COLO668 (cell line): ENCODE measurements at regions not wholly inside any gene's neighbourhood (a gene's known extent, or its start where the extent isn't known, plus 50 kb on each side); places are given as distances from the start of the nearest gene placed in this dataset.
"Not testable (repeated sequence)": the region's sequence is repeated elsewhere in the genome, so short reads cannot be mapped to it uniquely, and the experiment has no call there.

Source experiments
- DNase-seq: peaks from one replicate; lab custom pipeline; 2025; ENCODE audit not compliant: unreplicated experiment; lab: John Stamatoyannopoulos, UW

GRCh38 chr7:115654384-115655214 is 376.0 kb downstream of the TFEC start:
- no peak for DNase-seq

DNA sequence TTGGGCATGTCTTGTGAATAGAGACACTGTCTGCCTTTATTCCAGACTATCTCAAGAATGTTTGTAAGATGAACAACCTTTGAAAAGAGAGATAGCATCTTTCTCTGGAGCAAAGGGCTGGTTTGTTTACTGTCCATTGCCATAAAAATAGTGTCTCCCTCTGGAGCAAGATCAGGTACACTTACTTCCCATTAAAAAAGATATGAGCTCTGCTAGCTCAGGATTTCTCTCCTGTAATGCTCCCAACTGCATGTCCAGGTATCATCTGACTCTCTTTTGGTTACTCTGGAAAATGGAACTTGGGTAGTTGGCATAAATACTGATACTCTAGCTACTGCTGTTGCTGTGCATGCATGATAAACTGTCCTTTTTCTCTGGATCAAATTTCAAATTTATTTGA is 381.1 kb downstream of the TFEC start:
- no peak for DNase-seq

DNA sequence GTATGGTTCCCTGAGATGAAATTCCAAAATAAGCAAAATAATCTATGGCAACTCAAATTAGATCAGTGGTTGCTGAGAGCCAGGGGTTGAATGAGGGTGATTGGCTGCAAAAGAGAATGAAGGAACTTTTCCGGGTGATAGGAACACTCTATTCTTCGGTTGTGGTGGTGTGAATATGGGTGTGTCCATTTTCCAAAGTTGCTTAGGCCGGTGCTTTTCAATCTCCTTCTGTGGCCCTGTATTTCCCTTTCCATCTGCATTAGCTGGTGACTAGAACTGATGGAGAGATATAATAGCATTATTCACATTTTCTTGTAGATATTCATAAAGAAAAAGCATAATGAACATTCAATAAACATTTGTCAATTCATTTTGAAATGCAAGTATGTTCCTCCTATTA is 382.9 kb downstream of the TFEC start:
- no peak for DNase-seq

- DNase-seq = no peak
These were observed 388.4 kb downstream of the TFEC start for GRCh38 chr7:115642194-115642593.

DNA sequence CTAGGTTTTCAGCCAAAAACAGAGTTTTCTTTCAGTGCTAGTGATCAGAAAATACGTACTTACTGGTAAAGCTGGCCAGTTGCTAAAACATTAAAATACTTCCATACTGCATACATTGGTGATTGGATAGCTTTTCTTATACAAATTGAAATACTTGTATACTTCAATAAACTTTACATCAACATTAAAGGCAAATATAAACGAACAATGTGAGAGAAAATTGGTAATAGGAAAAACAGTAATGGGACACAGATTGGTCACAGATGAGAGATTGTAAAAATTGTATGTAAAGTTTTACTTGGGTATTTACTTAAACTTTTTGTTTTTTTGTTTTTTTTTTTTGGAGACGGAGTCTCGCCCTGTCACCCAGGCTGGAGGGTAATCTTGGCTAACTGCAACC is 391.7 kb downstream of the TFEC start:
- no peak for DNase-seq

DNA sequence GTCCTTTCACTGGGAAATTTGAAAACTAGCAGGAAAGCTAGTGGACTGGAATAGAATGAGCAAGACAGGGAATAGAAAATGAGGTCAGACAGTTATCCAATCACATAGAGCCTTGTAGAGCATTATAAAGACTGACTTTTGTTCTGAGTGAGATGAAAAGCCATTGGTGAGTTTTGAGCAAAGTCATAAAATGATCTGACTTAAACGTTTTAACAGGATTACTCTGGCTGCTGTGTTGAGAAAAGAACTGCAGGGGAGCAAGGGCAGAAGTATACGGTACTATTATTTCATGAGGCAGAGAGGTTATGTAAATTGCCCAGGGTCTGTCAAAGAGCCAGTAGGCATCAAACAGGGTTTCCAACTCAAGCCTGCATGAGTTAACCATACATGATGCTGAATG is 393.4 kb downstream of the TFEC start:
- no peak for DNase-seq

DNA sequence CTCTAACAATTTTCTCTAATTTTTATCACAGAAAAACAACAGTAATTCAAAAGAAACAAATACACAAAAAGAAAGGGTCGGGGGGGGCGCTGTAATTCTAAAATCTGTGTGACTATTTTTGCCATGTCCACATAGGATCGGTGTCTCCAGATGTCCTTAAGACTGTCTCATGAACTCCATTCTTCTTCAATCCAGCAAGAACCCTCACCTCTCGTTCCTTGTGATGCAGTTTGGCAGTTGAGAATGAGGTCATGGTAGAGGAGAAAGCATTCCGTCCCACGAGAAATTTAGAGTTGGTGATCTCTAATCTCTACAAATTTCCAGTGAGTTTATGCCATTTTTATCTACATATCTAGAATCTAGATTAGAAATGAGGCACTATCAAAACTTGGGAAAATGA is 394.7 kb downstream of the TFEC start:
- no peak for DNase-seq

DNA sequence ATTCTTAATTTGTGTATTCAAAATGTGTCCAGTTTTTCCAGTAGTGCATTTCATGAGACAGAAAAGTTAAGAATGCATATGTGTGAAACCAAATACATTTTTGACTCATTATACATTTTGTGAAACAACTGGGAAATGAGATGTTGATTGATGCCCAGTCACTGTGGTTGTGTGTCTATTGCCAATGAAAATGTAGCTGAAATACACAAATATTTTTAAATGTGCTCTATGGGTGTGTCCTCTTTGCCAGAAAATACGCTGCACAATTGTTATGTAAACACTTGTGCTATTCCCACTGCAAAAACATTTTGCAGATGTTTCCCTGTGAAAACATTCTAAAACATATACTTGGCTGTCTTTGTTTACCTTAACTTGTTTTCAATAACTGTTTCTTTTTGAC is 395.2 kb downstream of the TFEC start:
- DNase-seq = no peak

DNA sequence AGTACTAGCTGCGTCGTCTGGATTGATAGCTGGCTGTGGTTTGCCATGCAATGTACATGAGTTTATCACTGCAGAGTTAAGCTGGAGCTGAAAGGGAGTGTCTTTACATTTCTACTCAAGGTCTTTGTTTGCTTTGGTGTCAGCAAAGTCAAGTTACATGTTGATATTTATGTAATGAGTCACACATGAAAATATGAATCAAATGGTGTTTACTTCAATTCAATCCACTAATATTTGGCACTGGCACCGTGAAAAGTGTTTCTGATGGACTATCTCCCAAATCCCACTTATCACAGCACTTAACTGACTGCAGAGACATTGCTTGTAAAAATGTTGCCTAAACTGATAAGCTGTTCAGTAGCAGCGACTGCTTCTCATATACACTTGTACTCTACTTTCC is 395.9 kb downstream of the TFEC start:
- DNase-seq = peak; percentile 28

DNA sequence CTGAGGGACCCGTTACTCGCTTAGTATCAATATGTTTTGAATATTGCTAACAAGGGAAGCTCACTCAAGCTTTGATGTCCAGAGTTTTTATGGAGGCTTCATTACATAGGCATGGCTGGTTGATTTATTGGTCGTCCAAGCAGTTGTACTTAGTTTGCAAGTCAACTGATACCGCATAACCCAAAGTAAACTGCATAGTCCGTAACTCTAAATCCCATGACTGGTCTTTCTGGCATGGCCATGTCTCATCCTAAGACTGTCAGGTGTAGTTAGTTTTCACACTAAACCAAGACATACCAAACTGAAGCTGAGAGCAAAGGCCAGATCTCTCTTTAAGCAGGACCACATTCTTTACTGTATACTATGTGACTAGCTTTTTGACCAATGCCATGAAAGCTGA is 397.9 kb downstream of the TFEC start:
- DNase-seq = no peak

DNA sequence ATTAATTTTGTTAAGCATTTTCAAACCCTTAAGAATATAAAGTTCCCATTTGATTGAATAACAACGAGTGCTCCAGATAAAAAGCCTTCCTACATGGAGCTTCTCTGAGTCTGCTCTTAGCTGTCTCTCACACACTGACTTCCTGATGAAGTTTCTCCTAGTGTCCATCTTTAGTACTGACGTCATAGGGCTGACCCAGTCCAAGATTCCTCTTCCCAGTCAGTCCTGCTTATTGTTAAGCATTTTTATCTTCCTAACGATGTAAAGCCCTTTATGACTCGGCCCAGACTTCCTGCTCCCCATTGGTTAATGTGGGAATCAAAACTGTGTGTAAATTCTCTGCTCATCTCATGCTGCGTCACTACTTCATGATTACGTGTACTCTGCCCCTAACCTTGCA is 398.8 kb downstream of the TFEC start:
- no peak for DNase-seq

DNA sequence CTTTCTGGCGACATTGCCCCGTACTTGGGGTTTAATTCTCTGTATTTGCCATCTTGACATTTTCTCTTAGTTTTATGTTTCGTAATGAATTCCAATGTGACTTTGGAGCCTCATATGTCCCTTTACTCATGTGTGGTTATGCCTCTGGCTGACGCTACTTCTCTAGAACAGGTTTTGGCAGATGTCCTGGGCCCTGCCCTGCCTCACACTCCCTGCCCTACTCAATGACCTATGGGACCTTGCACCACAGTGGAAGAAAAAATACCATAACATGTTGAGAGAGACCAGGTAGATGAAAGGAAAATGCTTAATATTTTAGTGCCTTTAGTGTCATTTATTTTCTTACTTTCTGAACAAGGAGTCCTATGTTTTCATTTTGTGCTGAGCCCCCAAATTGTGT is 400.5 kb downstream of the TFEC start:
- no peak for DNase-seq

GRCh38 chr7:115618676-115619075 is 411.9 kb downstream of the TFEC start:
- no peak for DNase-seq

DNA sequence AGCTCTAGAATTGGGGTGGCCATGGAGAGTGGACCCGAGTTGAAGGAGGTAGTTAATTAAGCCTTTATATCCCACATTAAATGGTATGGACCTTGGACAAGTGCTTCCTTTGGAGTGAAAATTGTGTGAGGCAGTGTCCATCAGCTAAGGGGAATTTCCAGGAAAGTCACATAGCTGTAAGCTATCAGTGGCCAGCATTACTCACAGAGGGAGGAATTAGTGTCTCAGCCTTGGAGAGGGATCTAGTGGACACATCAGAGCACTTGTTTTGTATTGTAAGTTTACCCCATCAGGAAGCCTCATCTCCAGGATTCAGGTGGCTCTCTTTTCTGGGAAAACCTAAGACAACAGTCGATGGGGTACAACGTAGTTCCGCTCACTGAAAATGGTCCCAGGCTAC is 416.7 kb downstream of the TFEC start:
- no peak for DNase-seq

DNA sequence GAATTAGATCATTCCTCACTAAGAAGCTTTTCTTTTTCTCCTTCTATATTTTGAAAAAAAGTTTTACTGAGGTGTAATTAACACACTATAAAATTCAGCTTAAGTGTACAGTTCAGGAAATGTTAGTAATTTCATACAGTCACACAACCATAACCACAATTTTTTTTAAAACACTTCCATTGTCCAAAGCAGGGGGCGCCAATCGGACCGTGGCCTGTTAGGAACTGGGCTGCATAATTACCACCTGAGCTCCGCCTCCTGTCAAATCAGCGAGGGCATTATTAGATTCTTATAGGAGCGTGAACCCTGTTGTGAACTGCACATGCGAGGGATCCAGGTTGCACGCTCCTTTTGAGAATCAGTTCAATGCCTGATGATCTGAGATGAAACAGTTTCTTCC is 427.1 kb downstream of the TFEC start:
- no peak for DNase-seq

DNA sequence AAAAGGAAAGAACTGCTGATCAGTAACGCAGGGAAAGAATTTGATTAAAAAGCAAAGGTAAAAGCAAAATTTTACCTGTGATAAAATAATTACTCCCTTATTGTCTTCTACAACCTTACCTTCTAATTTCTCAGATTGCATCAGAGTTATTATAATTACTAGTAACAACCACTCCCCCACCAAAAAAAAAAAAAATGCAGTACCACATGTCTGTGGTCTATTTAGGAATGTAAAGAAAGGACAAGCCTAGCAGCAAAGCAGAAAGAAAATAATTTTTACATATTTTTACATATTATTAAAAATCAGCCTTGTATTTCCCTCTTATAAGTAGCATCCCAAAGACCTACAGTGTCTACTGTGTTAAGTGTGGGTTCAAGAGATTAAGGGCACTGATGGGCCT is 430.4 kb downstream of the TFEC start:
- DNase-seq = no peak

- not testable (repeated sequence) for DNase-seq
These were observed 431.4 kb downstream of the TFEC start for GRCh38 chr7:115599184-115599583.

DNA sequence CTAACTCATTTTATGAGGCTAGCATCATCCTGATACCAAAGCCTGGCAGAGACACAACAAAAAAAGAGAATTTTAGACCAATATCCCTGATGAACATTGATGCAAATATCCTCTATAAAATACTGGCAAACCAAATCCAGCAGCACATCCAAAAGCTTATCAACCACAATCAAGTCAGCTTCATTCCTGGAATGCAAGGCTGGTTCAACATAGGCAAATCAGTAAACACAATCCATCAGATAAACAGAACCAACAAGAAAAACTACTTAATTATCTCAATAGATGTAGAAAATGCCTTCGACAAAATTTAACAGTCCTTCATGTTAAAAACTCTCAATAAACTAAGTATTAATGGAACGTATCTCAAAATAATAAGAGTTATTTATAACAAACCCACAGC is 433.3 kb downstream of the TFEC start:
- not testable (repeated sequence) for DNase-seq

DNA sequence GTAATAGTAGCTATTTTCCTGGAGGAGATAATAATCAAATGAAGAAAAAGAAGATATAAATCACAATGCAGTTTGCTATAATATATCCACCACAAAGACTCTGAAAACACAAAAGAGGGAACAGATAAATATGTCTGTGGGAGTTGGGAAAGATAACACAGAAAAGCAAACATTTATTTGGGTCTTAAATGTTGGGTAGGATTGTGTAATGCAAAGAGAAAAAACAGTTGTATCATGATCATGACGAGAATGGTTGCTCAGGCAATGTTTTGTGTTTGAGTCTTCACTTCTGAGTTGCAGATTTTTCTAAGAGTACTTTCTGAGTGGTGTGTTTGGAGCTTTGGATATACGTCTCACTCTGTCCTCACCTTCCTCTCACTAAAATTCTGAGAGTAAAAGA is 437.5 kb downstream of the TFEC start:
- DNase-seq = no peak

DNA sequence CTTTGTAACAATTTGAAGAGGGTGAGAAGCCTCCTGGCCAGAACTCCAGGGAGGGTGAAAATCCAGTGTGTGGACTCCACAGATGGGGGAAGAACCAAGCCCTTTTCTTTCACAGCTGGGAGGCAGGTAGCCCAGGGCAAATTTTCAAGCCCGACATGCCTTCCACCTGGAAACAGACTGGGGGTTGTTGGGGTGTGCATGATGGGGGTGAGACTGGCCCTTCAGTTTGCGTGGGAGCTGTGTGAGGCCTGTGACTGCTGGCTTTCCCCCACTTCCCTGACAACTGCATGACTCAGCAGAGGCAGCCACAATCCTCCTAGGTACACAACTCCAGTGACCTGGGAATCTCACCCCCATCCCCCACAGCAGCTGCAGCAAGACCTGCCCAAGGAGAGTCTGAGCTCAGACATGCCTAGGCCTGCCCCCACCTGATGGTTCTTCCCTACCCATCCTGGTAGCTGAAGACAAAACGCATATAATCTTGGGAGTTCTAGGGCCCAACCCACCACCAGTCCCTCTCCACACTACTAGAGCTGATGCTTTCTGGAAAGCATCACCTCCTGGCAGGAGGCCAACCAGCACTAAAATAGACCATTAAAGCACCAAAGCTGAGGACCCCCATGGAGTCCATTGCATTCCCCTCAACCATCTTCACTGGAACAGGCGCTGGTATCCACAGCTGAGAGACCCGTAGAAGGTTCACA is 445.4 kb downstream of the TFEC start:
- peak; percentile 22 for DNase-seq

DNA sequence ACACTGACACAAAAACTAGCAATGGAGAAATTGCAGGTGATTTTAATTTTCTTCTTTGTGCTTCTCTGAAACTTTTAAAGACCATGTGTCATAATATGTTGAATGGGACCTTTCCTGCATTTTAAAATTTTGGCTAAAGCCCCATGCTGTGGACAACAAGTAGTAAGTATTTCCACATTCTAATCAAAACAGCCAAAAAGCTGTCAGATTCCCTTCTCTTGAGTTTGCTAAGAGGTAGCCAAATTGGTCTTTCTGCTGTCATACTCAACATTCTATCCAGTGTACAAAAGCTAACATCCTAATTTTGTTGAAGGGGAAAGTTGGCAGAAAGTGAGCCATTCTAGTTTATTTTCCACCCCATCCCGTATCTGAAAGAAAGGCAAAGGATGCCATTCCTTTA is 447.6 kb downstream of the TFEC start:
- no peak for DNase-seq

DNA sequence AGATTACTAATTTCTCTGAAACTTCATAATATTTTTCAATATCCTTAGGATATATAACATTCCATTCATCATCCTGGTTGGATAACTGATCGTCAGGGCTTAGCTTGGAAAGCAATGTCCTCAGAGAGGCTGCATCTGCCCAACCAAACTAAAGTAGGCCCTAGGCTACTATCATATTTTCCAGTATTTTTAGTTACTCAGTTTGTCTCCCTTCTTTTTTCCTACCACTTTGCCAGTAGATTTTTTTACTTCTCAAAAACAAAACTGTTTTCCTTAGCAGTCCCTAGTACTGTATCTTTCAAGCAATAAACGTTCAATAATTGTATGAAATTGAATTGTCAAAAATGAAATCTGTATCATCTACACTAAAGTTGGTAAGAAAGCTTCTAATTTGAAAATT is 452.0 kb downstream of the TFEC start:
- no peak for DNase-seq
